ENCODE measurements at regions not wholly inside any gene's neighbourhood (a gene's known extent, or its start where the extent isn't known, plus 50 kb on each side); places are given as distances from the start of the nearest gene placed in this dataset.

DNA sequence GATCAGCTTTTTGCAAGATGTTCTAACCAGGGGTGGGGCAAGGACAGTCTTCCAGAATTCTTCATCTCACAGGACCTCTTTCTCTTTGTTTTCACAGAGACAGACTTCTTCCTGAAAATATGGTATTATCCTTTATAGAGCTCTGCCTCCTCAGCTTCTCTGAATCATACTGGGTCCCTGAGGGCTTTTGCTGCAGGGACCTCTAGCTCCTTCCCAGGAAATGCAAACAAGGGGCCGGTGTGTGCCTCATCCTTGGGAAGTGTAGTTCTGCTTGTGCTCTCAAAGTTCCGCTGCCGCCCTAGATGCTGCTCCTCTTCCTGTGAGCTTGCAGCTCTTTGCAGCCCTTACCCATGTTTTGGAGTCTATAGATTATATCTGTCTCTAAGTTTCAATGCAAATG, 99.5 kb upstream of the NPAS2 start:
- ChIA-PET CTCF (no interaction called here), POLR2A (no interaction called here)
- no peak overlapping the region for H3K4me3 ChIP-seq (ENCODE audit: control extremely low read depth in 1 of 5, extremely low read depth in 1 of 5, insufficient read depth in 1 of 5, low read depth in 2 of 5, low read length in 4 of 5)

DNA sequence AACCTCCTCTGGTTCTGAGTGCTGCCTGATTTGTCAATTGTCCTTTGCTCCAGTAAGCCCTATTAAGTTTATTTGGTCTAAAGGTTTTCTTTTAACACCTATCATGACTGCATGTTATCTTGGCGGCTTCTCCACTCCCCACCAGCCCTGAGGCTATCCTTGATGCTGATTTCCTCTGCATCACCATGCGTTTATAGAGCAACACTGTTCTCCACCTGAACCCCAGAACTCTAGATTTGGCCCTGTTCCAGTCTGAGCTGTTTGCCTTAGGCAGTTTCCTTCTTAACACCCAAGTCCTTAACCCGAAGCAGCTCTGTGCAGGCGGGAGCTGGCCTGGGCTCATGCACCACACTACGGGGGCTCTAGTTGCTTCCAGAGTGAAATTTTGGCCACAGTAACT, 98.2 kb upstream of the NPAS2 start:
- Histone ChIP-seq H3K27me3 (replicated peaks in 1 of 4; ENCODE audit: control extremely low read depth in 1 of 4, control insufficient read depth in 3 of 4, insufficient read depth in 4 of 4, low read length in 3 of 4) (peaks cover 0 to 13% (median 0%) of the 10 kb centered on the region in 4 experiments), H4K20me1 (ENCODE audit: control insufficient read depth, insufficient read depth, low read length, poor library complexity, severe bottlenecking) (no peaks in the 10 kb centered on the region), H3K4me1 (ENCODE audit: control insufficient read depth in 2 of 2, insufficient read depth in 2 of 2, low read length in 2 of 2) (no peaks in the 10 kb centered on the region), H3K27ac (ENCODE audit: low read length in 2 of 2) (no peak overlapping the region), H3K36me3 (replicated peaks in 1 of 2; ENCODE audit: control extremely low read depth in 1 of 2, control insufficient read depth in 1 of 2, extremely low read depth in 1 of 2, insufficient read depth in 2 of 2, low read length in 1 of 2) (no peaks in the 10 kb centered on the region), H3K79me2 (ENCODE audit: control insufficient read depth, insufficient read depth, low read length) (no peaks in the 10 kb centered on the region), H3K9me3 (ENCODE audit: control extremely low read depth in 1 of 3, control insufficient read depth in 2 of 3, insufficient read depth in 1 of 3, low read length in 2 of 3) (no peaks in the 10 kb centered on the region), H3K4me2 (replicated peaks; ENCODE audit: low read depth, low read length, poor library complexity, severe bottlenecking) (no peak overlapping the region), H3K9ac (ENCODE audit: low read length) (no peak overlapping the region), H2AFZ (ENCODE audit: insufficient read depth, low read depth, low read length, poor library complexity, severe bottlenecking) (no peak overlapping the region), H3K4me3 (ENCODE audit: control extremely low read depth in 1 of 5, extremely low read depth in 1 of 5, insufficient read depth in 1 of 5, low read depth in 2 of 5, low read length in 4 of 5) (no peak overlapping the region)
- Mint-ChIP-seq H3K4me3 (no peak overlapping the region), H3K27ac (no peak overlapping the region), H3K9me3 (ENCODE audit: insufficient read depth) (peaks cover 3% of the 10 kb centered on the region), H3K4me1 (no peaks in the 10 kb centered on the region), H3K27me3 (peaks cover 26% of the 10 kb centered on the region)
- DNase-seq (no peak), ATAC-seq (ENCODE audit: low read depth) (no peak)
- ChIA-PET CTCF (no interaction called here), POLR2A (no interaction called here)
- TF ChIP-seq EZH2 (IDR thresholded peaks at IDR 0.05; ENCODE audit: borderline replicate concordance, insufficient read depth, low read depth, low read length, poor library complexity, severe bottlenecking) = no peak
- TF ChIP-seq, protein P1, sequence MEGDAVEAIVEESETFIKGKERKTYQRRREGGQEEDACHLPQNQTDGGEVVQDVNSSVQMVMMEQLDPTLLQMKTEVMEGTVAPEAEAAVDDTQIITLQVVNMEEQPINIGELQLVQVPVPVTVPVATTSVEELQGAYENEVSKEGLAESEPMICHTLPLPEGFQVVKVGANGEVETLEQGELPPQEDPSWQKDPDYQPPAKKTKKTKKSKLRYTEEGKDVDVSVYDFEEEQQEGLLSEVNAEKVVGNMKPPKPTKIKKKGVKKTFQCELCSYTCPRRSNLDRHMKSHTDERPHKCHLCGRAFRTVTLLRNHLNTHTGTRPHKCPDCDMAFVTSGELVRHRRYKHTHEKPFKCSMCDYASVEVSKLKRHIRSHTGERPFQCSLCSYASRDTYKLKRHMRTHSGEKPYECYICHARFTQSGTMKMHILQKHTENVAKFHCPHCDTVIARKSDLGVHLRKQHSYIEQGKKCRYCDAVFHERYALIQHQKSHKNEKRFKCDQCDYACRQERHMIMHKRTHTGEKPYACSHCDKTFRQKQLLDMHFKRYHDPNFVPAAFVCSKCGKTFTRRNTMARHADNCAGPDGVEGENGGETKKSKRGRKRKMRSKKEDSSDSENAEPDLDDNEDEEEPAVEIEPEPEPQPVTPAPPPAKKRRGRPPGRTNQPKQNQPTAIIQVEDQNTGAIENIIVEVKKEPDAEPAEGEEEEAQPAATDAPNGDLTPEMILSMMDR (IDR thresholded peaks at IDR 0.05) = no peak
- 94% methylated on average over 5 of the region's 5 CpGs for WGBS (ENCODE audit: insufficient coverage)
- intact Hi-C loops (cut with micrococcal nuclease) = no loop called here

More for the DNA sequence above, 99.5 kb upstream of the NPAS2 start:
- H3K4me2 ChIP-seq (replicated peaks; ENCODE audit: low read depth, low read length, poor library complexity, severe bottlenecking) = no peak overlapping the region
- DNase-seq (no peak), ATAC-seq (ENCODE audit: low read depth) (no peak)
- no peak for TF ChIP-seq EZH2 (IDR thresholded peaks at IDR 0.05; ENCODE audit: borderline replicate concordance, insufficient read depth, low read depth, low read length, poor library complexity, severe bottlenecking)
- TF ChIP-seq, protein P1 (IDR thresholded peaks at IDR 0.05) = no peak
- no peaks in the 10 kb centered on the region for H3K36me3 ChIP-seq (replicated peaks in 1 of 2; ENCODE audit: control extremely low read depth in 1 of 2, control insufficient read depth in 1 of 2, extremely low read depth in 1 of 2, insufficient read depth in 2 of 2, low read length in 1 of 2)
- H2AFZ ChIP-seq (ENCODE audit: insufficient read depth, low read depth, low read length, poor library complexity, severe bottlenecking) = no peak overlapping the region
- Mint-ChIP-seq H3K27me3 (peaks cover 18% of the 10 kb centered on the region), H3K9me3 (ENCODE audit: insufficient read depth) (no peaks in the 10 kb centered on the region), H3K27ac (no peak overlapping the region), H3K4me1 (no peaks in the 10 kb centered on the region), H3K4me3 (no peak overlapping the region)
- H4K20me1 ChIP-seq (ENCODE audit: control insufficient read depth, insufficient read depth, low read length, poor library complexity, severe bottlenecking) = no peaks in the 10 kb centered on the region
- intact Hi-C loops (cut with micrococcal nuclease) = no loop called here
- H3K27me3 ChIP-seq (replicated peaks in 1 of 4; ENCODE audit: control extremely low read depth in 1 of 4, control insufficient read depth in 3 of 4, insufficient read depth in 4 of 4, low read length in 3 of 4) = peaks cover 0 to 12% (median 0%) of the 10 kb centered on the region in 4 experiments
- no peaks in the 10 kb centered on the region for H3K9me3 ChIP-seq (ENCODE audit: control extremely low read depth in 1 of 3, control insufficient read depth in 2 of 3, insufficient read depth in 1 of 3, low read length in 2 of 3)
- no peak overlapping the region for H3K9ac ChIP-seq (ENCODE audit: low read length)
- no peaks in the 10 kb centered on the region for H3K79me2 ChIP-seq (ENCODE audit: control insufficient read depth, insufficient read depth, low read length)
- no peaks in the 10 kb centered on the region for H3K4me1 ChIP-seq (ENCODE audit: control insufficient read depth in 2 of 2, insufficient read depth in 2 of 2, low read length in 2 of 2)
- no peak overlapping the region for H3K27ac ChIP-seq (ENCODE audit: low read length in 2 of 2)
- whole genome bisulfite sequencing (ENCODE audit: insufficient coverage) = no CpG with 5 or more reads among the region's 3 CpGs
